Activated CD4-positive, CD25-positive, alpha-beta regulatory T cell treated with anti-CD3 and anti-CD28 coated beads, Interleukin-2, amount 50 U/mL, for 16 hours (primary cell): ENCODE measurements at regions not wholly inside any gene's neighbourhood (a gene's known extent, or its start where the extent isn't known, plus 50 kb on each side); places are given as distances from the start of the nearest gene placed in this dataset.

Experiments
- DNase-seq: peaks from one replicate; pipeline ENCODE4 v3.0.0-alpha.2; 2020; ENCODE audit warnings: low read depth, low spot score

DNA sequence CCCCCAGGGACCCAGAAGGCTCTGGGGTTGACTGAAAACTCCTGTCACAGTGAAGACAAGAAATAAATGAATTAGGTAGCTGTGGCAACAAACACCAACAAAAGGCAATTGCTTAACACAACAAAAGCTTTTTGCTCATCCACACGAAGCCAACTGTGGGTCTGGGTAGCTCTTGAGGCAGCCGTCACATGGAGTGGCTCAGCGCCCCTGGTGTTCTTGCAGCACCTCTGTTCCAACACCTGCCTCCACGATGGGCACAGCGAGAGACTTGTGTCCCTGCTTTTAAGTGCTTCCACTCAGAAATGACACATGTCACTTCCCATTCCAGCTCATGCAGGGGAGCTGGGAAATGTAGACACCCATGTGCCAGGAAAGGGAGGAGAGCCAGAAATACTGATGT, 364.5 kb upstream of the DUSP10 start:
- no peak for DNase-seq

DNA sequence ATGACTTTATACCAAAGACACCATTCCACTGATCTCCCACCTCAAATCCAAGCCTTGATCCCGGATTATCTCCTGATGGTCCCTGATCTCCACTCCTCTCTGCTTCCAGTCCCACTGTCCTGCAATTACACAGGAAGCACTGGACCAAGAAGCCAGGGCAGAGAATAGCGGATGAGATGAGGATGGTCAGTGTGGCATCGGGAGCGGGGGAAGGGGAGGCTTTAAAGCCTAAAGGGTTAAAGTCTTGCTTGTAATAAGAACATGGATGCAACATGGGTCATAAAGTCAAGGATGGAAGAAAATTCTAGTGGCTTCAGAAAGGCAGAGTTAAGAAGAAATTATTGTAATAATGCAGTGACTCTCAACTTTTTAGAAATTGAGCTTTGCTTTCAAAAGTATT, 364.0 kb upstream of the DUSP10 start:
- no peak for DNase-seq

DNA sequence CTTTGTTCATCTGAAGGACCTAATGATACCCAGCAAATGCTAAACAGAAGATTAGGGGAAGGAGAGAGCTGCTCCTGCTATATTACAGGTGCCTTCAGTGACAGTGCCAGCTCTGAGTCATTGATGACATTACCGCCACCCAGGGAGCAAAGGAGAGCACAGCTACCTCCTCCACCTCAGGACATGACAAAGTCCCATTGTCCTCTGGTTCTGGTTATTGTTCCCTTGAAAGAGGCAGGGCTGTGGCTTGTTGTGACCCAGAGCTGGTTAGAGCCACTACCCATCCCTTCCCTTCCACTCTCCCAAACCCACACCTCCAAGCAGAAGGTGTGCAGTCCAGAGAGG, 363.5 kb upstream of the DUSP10 start:
- DNase-seq = no peak

DNA sequence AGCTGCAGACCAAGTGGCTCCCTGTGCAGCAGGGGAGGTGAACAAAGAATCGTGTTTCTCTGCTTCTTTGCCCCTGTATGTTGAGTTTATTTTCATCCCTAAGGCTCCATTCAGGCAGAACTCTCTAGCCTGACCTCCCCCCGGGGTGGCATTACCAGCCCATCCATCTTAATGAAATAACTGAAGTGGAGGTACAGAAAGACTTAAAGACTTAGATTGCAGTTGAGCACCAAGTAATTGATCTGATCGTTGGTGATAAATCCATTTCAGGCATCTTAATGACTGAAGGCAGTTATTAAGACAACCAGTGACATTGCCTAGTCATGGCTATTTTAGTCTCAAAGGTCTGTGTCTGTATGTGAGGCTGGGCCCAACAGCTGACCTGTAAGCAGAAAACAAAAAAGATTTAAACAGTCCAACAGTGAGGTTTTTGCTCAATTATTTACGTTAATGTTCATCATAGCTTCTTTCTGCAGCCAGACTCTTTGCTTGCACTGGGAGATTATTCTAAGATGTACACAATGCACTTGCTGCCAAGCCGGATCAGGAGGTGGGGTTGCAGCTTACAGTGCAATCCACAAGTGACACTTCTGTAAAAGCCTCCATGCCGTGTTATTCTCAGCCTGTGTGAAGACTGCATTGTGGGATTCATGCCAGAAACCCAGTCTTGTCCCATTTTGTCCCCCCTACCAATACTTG, 363.0 kb upstream of the DUSP10 start:
- DNase-seq = no peak

DNA sequence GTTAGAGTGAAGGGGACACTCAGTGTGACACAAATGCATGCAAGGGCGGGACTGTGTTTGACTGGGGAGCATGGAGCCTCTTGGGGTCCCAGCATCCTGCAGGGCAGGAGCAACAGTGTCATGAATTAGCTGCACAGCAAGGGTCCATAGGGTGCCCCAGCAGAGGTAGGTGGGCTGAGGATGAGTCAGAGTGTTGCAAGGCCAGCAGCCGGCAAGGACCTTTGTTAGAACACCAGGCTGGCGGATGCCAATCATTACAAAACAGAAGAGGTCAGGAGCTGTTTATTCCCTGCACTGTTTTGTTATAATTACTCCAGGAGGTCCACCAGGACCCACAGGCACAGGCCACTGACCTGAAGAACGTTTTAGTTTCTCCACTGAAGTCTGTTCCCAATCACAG, 362.2 kb upstream of the DUSP10 start:
- DNase-seq = no peak

DNA sequence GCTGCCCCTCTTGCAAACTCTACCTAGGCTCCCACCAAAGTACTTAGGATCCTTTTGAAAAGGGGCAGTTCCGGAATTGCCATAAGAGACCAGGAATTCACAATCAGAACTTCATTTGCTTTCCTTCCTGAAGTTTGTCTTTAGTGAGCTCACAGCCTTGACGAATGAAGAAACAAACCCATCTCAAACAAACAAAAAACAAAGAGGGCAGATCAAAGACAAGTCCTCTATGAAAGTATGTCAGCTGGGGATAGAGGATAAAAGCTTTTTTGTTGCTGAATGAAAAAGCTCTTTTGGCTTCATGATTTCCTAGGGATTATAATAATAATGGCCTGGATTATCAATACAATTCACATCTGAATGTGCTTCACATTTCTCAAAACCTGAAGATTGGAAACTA, 357.9 kb upstream of the DUSP10 start:
- no peak for DNase-seq

DNA sequence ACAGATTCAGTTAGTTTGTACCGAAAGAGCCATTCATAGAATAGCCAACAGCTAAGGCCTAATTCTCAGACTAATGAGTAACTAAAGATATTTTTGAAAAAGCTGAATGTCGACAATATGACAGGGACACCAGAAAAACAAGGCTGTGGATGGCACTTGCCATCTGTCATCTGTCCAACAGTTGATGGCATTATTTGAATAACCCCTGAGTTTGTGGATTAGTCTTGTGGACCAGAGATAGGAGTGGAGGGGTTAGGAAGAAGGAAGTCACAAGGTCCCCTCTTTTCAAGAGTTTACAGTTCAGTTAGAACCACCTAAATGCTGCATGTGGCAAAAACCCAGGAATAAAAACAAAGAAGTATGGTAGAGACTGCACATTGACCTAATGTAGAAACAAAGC, 356.5 kb upstream of the DUSP10 start:
- no peak for DNase-seq

DNA sequence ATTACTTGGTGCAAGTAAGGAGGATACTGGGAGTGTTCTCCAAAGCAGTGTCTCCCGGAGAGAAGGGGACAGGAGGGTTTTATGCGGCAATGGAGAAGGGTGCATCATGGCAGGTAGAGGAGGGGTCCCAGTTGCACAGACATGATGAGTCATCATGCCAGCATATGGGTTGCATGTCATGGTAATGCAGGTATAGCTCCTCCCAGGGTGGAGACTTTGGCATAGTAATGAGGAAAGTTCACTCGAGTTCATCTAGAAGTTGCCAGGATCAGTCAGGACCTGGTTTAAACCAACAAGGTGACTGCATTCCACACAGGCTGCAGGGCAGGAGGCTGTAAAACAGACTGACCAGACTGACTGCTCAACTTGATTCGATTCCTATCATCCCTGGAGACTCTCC, 355.7 kb upstream of the DUSP10 start:
- DNase-seq = no peak

DNA sequence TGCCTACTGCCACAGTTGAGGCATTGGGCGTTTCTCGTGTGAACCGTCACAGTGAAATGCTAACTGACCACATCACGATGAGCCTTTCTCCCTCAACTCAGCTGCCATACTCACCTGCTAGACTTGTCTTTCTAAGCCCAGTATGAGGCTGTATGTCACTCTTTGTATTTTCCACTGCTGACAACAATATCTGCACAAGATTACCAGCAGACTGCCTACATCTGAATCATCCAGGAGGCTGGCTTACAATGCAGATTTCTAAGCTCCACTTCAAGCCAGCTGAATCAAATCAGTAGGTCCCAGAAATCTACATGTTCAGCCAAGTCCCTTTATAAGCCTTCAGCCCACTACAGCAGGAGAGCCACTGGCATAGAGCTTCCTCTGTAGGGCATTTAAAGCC, 355.0 kb upstream of the DUSP10 start:
- no peak for DNase-seq

DNA sequence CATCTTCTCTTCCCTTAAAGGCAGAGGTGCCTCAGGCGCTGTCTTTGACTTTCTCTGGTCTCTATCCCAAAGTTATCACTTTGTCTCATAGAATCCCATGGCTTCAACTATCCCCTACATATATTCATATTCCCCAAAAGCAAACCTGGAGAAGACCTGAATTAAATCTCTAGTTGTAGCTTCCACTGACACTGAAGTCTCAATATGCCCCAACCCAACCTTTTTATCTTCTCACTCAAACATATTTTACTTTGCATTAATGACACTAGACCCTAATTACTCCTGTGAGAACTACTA, 354.5 kb upstream of the DUSP10 start:
- DNase-seq = no peak

DNA sequence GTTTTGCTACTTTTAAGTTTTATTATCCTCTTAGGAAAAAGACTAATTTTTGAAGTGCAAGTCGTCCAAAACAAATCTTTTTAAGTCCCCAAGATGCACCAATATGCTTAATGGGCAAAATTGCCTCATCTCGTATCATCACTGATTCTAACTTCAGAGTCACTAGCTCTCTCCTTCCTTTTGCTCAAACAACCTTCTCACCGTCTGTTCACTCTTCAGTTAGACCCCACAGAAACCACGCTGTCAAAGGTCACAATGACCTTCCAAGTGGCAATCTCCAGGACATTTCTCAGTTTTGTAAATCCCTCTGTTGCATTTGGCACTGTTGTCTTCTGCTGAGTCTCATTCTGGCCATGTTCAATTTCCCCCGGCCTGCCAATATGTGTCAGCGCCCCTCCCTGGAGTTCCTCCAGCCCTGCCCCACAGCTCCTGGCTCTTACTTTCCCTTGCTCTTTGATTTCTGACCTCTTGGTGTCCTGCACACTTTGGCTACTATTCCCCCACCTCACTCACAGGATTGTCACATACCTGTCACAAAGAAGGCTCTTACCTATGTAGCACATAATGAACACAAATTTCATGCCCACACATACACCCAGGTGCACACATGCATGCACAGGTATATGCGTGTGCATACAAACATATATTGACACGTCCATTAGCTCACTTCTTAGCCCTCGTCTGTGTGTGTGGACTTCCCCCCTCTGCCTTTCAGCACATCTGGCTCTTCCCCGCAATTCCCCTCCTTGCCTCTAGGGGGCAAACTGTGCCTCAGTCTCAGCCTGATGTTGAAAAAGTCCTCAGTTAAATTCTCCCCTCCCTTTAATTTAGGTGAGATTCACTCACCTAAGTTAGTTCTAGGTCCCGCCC, 354.0 kb upstream of the DUSP10 start:
- peak; percentile 31 for DNase-seq

DNA sequence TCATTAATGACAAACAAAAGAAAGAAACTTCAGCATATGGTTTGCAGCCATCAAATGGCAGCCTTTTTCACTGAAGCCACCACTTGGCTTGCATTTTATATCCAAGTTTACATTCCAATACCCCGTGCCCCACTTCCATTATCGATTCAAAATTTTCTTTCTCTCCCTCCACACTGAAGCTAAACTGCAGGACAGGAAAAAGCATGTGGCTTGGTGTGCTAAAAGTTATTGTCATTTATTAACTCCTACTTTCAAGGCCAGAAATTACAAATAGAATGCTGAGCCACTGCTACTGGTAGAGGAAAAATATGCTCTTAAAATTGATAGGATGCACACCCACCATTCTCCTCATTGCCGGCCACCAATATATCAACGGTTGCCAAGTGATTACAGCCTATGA, 351.6 kb upstream of the DUSP10 start:
- DNase-seq = no peak

DNA sequence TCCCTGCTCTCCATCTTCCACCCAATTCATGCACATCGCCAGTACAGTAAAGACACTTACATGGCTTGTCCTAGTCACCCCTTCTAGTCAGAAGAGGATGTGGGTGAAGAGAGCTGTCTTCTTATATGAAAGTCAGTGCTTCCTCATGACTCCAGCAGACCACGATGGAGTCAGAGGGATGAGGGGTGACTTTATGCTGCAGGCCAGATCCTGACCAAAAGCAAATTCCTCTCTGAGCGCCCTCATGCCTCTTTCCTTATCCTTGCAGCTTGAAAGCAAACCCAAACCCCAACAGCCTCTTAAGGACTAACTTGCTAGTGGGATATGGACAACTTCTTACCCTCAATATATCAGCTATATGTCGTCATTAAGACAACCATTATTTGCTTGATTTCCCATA, 348.2 kb upstream of the DUSP10 start:
- no peak for DNase-seq

DNA sequence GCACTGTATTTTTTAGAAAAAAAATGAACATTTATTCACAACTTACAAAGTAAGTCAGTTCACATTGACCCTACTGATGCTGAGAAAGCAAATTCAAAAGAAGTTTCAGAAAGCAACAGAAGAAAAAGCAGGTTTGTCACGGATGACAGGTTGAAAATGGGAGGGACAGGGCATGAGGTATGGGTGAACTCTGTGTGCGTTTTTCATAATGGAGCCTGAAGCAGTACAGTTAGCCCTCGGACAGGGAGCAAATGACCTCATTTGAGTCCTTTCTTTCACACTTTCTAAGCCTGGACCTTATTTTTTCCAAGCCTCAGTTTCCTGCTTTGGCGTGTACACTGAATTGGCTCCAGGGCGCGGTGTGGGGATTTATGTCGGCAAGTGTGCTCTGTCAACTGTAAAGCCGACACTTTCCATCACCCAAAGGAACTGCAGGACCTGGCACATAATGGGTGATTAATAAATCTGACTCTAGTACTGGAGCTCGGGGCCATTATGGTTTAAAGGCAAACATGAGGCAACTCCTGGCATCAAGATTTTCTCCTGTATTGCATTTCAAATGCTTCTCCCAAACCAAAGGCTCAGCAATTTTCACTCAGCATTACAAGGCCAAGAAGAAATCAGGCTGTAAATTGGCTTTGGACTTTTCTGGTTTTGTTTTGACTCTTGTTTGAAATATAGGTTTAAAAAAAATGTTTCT, 345.5 kb upstream of the DUSP10 start:
- no peak for DNase-seq

DNA sequence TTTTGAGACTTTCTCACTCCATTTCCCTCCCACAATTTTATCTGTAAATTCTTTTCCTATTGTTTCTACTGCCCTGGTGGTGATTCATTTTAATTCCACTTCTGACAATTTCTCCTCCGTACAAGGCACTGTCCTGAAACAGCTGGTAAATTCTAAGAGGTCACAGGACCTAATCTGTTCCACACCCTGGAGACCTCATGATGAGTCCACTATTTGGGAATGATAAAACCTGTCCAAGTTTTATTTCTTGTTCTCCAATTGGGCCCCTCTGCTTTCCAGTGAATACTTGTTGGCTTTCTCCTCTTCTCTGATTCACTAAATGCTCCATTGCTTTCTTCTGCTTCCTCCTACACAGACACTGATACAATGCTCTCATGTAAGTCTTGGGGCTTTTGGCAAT, 343.1 kb upstream of the DUSP10 start:
- no peak for DNase-seq

DNA sequence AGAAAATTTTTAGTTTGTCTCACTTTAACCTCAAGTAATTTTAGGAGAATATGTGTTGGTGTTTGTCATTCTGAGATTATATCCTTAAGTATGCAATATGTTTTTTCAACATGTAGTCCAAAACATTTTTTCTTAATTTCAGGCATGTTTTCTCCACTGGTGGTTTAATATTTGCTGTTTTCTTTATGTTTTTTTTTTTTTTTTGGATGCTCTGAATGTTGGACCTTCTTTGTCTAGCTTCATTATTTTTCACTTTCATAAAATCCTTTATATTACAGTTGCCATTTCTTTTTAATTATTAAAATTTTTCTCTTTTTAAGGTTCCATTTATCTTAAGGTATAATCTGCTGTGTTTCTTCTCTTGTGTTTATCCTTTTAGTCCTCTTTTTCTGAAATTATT, 342.2 kb upstream of the DUSP10 start:
- DNase-seq = no peak

DNA sequence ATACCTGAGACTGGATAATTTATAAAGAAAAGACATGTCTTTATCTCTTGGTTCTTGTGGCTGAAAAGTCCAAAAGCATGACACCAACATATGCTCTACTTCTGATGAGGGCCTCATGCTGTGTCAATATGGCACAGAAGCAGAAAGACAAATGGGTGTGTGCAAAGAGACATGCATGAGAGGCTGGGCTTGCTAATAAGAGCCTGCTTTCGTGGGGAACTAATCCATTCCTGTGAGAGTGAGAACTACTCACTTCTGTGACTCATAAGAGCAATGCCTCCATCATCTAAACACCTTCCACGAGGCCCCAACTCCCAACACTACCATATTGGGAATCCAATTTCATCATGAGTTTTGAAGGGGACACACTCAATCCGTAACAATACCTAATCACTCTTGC, 340.0 kb upstream of the DUSP10 start:
- no peak for DNase-seq

DNA sequence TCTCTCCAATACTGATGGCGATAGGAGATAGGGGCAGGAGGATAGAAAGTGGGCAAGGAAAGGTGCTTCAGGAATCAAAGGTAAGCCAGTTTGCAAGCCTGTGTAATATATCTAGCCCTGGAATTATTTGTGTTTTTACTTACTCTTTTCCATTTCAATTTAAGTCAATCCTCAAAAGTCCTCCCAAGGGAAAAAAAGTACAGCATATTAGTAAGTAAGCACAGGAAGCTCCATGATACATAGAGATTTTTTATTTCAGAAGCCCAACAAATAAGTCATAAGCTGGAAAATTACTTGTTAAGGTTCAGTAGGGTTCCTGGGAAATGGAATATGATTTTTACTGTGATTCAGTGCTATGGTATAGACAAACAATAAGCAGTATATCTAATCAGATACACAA, 337.7 kb upstream of the DUSP10 start:
- no peak for DNase-seq

DNA sequence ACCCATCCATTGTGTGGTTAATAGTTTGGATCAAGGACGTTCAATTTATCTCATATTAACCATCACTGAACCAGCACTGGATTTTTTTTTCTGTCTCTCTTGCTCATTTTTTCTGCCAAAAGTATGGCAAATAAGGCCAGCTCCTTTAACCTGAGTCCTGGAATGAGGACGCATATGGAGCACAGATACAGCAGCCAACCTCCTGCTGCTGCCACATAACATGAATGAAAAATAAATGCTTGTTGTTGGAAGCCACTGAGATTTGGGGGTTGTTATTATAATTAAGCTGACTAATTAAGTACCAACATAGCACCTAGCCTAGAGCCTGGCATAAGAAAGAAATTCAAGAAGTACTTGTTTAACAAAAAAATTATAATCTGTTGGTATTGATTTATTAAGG, 335.3 kb upstream of the DUSP10 start:
- no peak for DNase-seq

DNA sequence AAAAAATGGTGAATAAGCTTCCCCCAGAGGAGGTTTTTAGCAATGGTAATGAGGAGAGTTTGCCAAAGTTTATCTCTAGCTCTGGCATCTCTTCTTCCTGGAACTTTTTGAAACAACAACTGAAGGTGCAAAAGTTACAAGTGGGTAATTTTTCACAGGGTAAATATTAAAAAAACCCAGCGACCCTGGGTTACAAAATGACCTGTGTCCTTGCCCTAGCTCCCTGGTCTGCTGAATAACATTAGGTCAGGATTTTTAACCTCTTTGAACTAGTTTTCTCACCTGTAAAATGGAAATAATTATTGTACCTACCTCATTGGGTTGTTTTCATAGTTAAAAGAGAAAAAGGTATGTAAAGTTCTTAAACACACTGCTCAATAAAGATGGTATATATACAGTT, 332.4 kb upstream of the DUSP10 start:
- no peak for DNase-seq

DNA sequence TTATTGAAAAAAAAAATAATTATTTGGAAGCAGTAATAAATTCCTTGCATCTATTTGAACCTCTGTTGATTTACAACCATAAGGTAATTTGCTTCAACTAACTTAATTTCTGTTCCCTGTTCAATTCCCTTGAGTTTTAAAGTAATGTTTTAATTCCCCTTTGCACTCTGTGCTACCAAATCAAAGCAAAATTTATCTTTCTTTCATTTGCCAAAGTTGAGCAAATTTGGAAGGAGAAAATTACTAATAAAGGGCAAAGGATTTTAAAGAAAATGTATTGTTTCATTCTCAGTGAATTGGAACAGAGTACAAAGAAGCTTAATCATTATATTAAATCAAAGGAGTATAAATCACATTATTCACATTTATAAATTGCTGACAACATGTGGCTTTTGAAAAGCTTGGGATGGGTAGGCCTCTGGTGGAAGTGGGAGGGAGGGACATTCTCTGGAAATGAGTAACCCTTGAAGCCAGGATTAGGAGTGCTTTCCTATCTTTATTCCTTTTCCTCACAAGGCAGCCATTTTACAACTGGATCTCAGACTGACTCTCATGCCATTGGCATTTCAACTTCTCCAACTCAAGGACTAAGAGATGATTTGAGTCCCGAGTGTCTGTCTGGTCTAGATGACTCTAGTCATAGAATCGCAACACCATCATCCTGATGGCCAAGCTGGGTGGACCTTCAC, 331.6 kb upstream of the DUSP10 start:
- DNase-seq = no peak

DNA sequence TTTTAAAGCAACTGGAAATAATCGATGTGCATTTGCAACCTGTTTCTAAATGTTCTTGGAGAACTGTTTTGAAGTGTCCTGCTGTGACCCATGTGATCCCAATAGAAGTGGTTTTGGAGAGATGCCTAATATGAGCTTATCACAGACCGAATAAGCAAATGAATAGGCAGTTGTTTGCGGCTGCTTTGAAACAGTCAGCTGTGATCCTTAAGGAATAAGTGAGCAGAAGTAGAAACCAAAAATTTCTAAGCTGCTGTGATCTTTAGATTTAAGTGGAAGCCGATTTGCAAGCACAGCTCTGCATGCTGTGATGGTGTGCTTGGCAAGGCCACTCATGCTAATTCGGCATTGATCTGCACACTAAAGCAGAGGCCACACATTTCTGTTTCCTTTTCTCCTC, 329.5 kb upstream of the DUSP10 start:
- no peak for DNase-seq

DNA sequence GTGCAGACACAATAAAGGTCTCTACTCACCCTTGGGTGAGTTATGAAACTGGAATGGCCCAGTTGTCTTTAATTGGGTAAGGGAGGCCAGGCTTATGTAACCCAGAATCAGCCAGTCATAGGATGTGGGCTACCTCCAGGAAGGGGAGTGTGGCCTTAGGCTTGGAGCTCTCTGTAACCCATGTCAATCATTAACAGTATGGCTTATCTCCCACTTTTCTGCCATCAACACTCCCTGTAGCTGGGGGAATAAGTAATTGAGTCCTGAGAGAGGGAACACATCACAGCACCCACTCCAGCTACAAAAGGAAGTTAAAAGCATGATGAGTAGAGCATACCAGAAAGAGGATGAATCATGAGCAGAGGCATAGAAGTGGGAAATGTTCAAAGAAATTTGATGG, 327.0 kb upstream of the DUSP10 start:
- DNase-seq = no peak
